ENCODE measurements at regions not wholly inside any gene's neighbourhood (a gene's known extent, or its start where the extent isn't known, plus 50 kb on each side); places are given as distances from the start of the nearest gene placed in this dataset.

GRCh38 chr7:149558149-149558861 is 60.7 kb upstream of the ZNF746 start:
- no peak for TF ChIP-seq POLR2A (IDR thresholded peaks at IDR 0.05; ENCODE audit: low read length)
- no peak for TF ChIP-seq GATA1 (IDR thresholded peaks at IDR 0.05; ENCODE audit: low read depth, low read length)
